H1 (cell line): ENCODE measurements at regions not wholly inside any gene's neighbourhood (a gene's known extent, or its start where the extent isn't known, plus 50 kb on each side); places are given as distances from the start of the nearest gene placed in this dataset.

Source experiments
- CTCF ChIA-PET: fragments of 300-600 bp; sonication (Branson Sonifier 250); formaldehyde crosslinking; loops from one replicate; lab custom pipeline; 2021; ENCODE audit not compliant: partially characterized antibody; lab: Charles Lee
- POLR2A ChIA-PET: fragments of 300-600 bp; sonication (Branson Sonifier 250); formaldehyde crosslinking; loops from one replicate; lab custom pipeline; 2021; ENCODE audit warnings: inconsistent platforms; ENCODE audit not compliant: partially characterized antibody; lab: Charles Lee
- DNase-seq, 2 experiments: peaks; one replicate each; pipeline versions ENCODE4 v3.0.0 to v3.0.0-alpha.2; 2010 to 2022; ENCODE audit warnings: low spot score in 2 of 2, low read depth in 1 of 2, mixed read lengths in 1 of 2
- FAIRE-seq: peaks from 2 replicates; lab custom pipeline; 2011; peaks lifted over from hg19 to GRCh38; lab: Jason Lieb, UNC
- H2AFZ ChIP-seq: 2 replicates; pipeline ENCODE4 v1.8.1; 2012; ENCODE audit warnings: low read length, inconsistent platforms
- H2AK5ac ChIP-seq: 2 replicates; pipeline ENCODE4 v1.6.1; 2013; ENCODE audit warnings: low read depth, low read length
- H2BK120ac ChIP-seq: replicated peaks from 2 replicates; pipeline ENCODE3; 2013; ENCODE audit warnings: low read depth, low read length, inconsistent platforms
- H2BK12ac ChIP-seq: 2 replicates; pipeline ENCODE4 v1.6.1; 2013; ENCODE audit warnings: low read depth, low read length
- H2BK15ac ChIP-seq: 2 replicates; pipeline ENCODE4 v1.6.1; 2013; ENCODE audit warnings: low read length
- H2BK20ac ChIP-seq: 2 replicates; pipeline ENCODE4 v1.6.1; 2013; ENCODE audit warnings: low read length
- H2BK5ac ChIP-seq: 2 replicates; pipeline ENCODE4 v1.6.1; 2013; ENCODE audit warnings: low read depth, low read length
- H3K14ac ChIP-seq: 2 replicates; pipeline ENCODE4 v1.6.1; 2013; ENCODE audit warnings: inconsistent platforms; ENCODE audit not compliant: insufficient read length
- H3K18ac ChIP-seq: 2 replicates; pipeline ENCODE4 v1.6.1; 2013; ENCODE audit warnings: low read length; ENCODE audit errors: extremely low read depth
- H3K23ac ChIP-seq: 2 replicates; pipeline ENCODE4 v1.6.1; 2013; ENCODE audit warnings: inconsistent platforms; ENCODE audit not compliant: insufficient read length
- H3K23me2 ChIP-seq: 2 replicates; pipeline ENCODE4 v1.6.1; 2013; ENCODE audit warnings: low read depth, low read length
- H3K27ac ChIP-seq: 2 replicates; pipeline ENCODE4 v1.6.1; 2011; ENCODE audit warnings: low read depth, low read length, inconsistent platforms
- H3K27me3 ChIP-seq, 4 experiments: replicated peaks in 1 of 4; 1 replicate in 1 of 4; 2 replicates in 3 of 4; pipeline versions ENCODE4 v1.6.1 to v1.8.1; 2011 to 2013; ENCODE audit warnings: low read length in 3 of 4, mild to moderate bottlenecking in 3 of 4, inconsistent platforms in 2 of 4, mixed read lengths in 2 of 4, moderate library complexity in 1 of 4; ENCODE audit not compliant: control insufficient read depth in 3 of 4, insufficient read depth in 3 of 4; ENCODE audit errors: extremely low read depth in 1 of 4
- H3K36me3 ChIP-seq, 4 experiments: 2 replicates each; pipeline versions ENCODE4 v1.6.1 to v1.8.1; 2011 to 2013; ENCODE audit warnings: mild to moderate bottlenecking in 4 of 4, low read length in 3 of 4, moderate library complexity in 2 of 4, control low read depth in 1 of 4, inconsistent platforms in 1 of 4; ENCODE audit not compliant: insufficient read depth in 4 of 4, control insufficient read depth in 2 of 4
- H3K4ac ChIP-seq: replicated peaks from 2 replicates; pipeline ENCODE3; 2013; ENCODE audit warnings: low read length, low read depth, mixed read lengths, inconsistent platforms; ENCODE audit not compliant: insufficient read length
- H3K4me1 ChIP-seq, 4 experiments: replicated peaks in 1 of 4; 1 replicate in 1 of 4; 2 replicates in 3 of 4; pipeline versions ENCODE4 v1.6.1 to v1.8.1; 2011 to 2013; ENCODE audit warnings: low read length in 3 of 4, inconsistent platforms in 2 of 4, mixed read lengths in 1 of 4; ENCODE audit not compliant: insufficient read depth in 4 of 4, control insufficient read depth in 3 of 4
- H3K4me2 ChIP-seq, 2 experiments: 2 replicates each; pipeline versions ENCODE4 v1.6.1 to v1.8.1; 2011 to 2013; ENCODE audit warnings: low read depth in 2 of 2, low read length in 2 of 2, control low read depth in 1 of 2, inconsistent platforms in 1 of 2, mild to moderate bottlenecking in 1 of 2; ENCODE audit not compliant: insufficient read depth in 1 of 2
- H3K4me3 ChIP-seq, 4 experiments: fragments of 200-600, 300-600 bp in 1 of 4; sonication (generic), shearing (Covaris generic), sonication (Bioruptor Twin) in 1 of 4; 2 replicates each; pipeline versions ENCODE4 v1.5.1 to v1.8.1; 2011 to 2016; ENCODE audit warnings: low read length in 4 of 4, low read depth in 3 of 4, control low read depth in 2 of 4, inconsistent platforms in 2 of 4, mild to moderate bottlenecking in 2 of 4, mixed read lengths in 1 of 4, moderate library complexity in 1 of 4; ENCODE audit not compliant: insufficient read depth in 2 of 4; ENCODE audit errors: extremely low read depth in 1 of 4
- H3K56ac ChIP-seq: replicated peaks from 2 replicates; pipeline ENCODE3; 2013; ENCODE audit warnings: low read depth, mild to moderate bottlenecking, mixed read lengths, low read length, inconsistent platforms; ENCODE audit not compliant: insufficient read length
- H3K79me1 ChIP-seq: 2 replicates; pipeline ENCODE4 v1.6.1; 2013; ENCODE audit warnings: low read depth, low read length, control low read depth
- H3K79me2 ChIP-seq, 2 experiments: 2 replicates each; pipeline versions ENCODE4 v1.6.1 to v1.8.1; 2012 to 2013; ENCODE audit warnings: low read length in 2 of 2, mild to moderate bottlenecking in 2 of 2, inconsistent platforms in 1 of 2; ENCODE audit not compliant: insufficient read depth in 2 of 2, control insufficient read depth in 1 of 2
- H3K9ac ChIP-seq, 4 experiments: replicated peaks in 1 of 4; 1 replicate in 1 of 4; 2 replicates in 3 of 4; pipeline versions ENCODE4 v1.6.1 to v1.8.1; 2011 to 2013; ENCODE audit warnings: low read depth in 3 of 4, low read length in 3 of 4, control low read depth in 2 of 4, mild to moderate bottlenecking in 2 of 4, moderate library complexity in 2 of 4, inconsistent platforms in 1 of 4; ENCODE audit errors: extremely low read depth in 1 of 4
- H3K9me3 ChIP-seq, 2 experiments: 2 replicates each; pipeline versions ENCODE4 v1.6.1 to v1.8.1; 2012 to 2013; ENCODE audit warnings: mild to moderate bottlenecking in 2 of 2, moderate library complexity in 2 of 2, control low read depth in 1 of 2, inconsistent platforms in 1 of 2, low read depth in 1 of 2, low read length in 1 of 2, mixed read lengths in 1 of 2; ENCODE audit not compliant: insufficient read depth in 2 of 2
- H4K20me1 ChIP-seq, 2 experiments: replicated peaks in 1 of 2; 2 replicates each; pipeline versions ENCODE3 to v1.8.1; 2011 to 2013; ENCODE audit warnings: inconsistent platforms in 2 of 2, low read length in 2 of 2, mild to moderate bottlenecking in 1 of 2; ENCODE audit not compliant: insufficient read depth in 2 of 2, control insufficient read depth in 1 of 2
- H4K5ac ChIP-seq: 2 replicates; pipeline ENCODE4 v1.6.1; 2013; ENCODE audit warnings: low read length, low read depth, mixed read lengths, inconsistent platforms; ENCODE audit not compliant: insufficient read length
- H4K8ac ChIP-seq: 2 replicates; pipeline ENCODE4 v1.8.0; 2013; ENCODE audit warnings: mild to moderate bottlenecking, moderate library complexity, low read length, inconsistent platforms; ENCODE audit not compliant: insufficient read depth; ENCODE audit errors: extremely low read depth
- H4K91ac ChIP-seq: replicated peaks from 2 replicates; pipeline ENCODE3; 2013; ENCODE audit warnings: low read length, mixed read lengths, inconsistent platforms; ENCODE audit not compliant: insufficient read length
- CBX5 ChIP-seq: fragments of 300-800, 300-1000 bp; sonication (generic); IDR thresholded peaks from 2 replicates; pipeline ENCODE4 v1.7.1; 2016; ENCODE audit warnings: antibody characterized with exemption, low read length, low read depth
- CTCF ChIP-seq, 3 experiments: IDR thresholded peaks; 1 replicate in 2 of 3; 2 replicates in 1 of 3; pipeline versions ENCODE4 v1.5.1 to v1.6.1; 2011; ENCODE audit warnings: low read length in 3 of 3, mild to moderate bottlenecking in 3 of 3, inconsistent platforms in 2 of 3, low read depth in 1 of 3, moderate library complexity in 1 of 3; ENCODE audit not compliant: insufficient read depth in 1 of 3; ENCODE audit errors: control extremely low read depth in 1 of 3
- EP300 ChIP-seq, 2 experiments: IDR thresholded peaks; 1 replicate in 1 of 2; 2 replicates in 1 of 2; pipeline ENCODE4 v1.6.1; 2011 to 2012; ENCODE audit warnings: low read depth in 2 of 2, low read length in 2 of 2, mild to moderate bottlenecking in 2 of 2, borderline replicate concordance in 1 of 2, inconsistent platforms in 1 of 2, moderate library complexity in 1 of 2
- GABPA ChIP-seq: IDR thresholded peaks from 2 replicates; pipeline ENCODE4 v1.6.1; 2011; ENCODE audit warnings: mild to moderate bottlenecking, low read length, moderate library complexity, borderline replicate concordance; ENCODE audit not compliant: insufficient read depth
- GTF2F1 ChIP-seq: IDR thresholded peaks from 2 replicates; pipeline ENCODE4 v1.6.1; 2012; ENCODE audit warnings: low read depth, low read length, improper control_type of control experiment, borderline replicate concordance
- HDAC6 ChIP-seq: IDR thresholded peaks from one replicate; pipeline ENCODE4 v1.7.1; 2012; ENCODE audit warnings: low read depth, mild to moderate bottlenecking, inconsistent platforms, low read length, moderate library complexity
- KDM5A ChIP-seq: fragments of 200-600 bp; IDR thresholded peaks from 2 replicates; pipeline ENCODE4 v1.7.1; 2012; ENCODE audit warnings: mild to moderate bottlenecking, low read length, inconsistent platforms, mixed read lengths
- POLR2A ChIP-seq, 2 experiments: IDR thresholded peaks; 1 replicate in 1 of 2; 2 replicates in 1 of 2; pipeline ENCODE4 v1.6.1; 2011; ENCODE audit warnings: low read depth in 2 of 2, low read length in 2 of 2, mild to moderate bottlenecking in 2 of 2; ENCODE audit errors: control extremely low read depth in 1 of 2
- RBBP5 ChIP-seq: IDR thresholded peaks from 2 replicates; pipeline ENCODE4 v1.7.1; 2012; ENCODE audit warnings: low read depth, mild to moderate bottlenecking, inconsistent platforms, low read length, moderate library complexity, borderline replicate concordance
- SUZ12 ChIP-seq: fragments of 200-600 bp; sonication (generic); IDR thresholded peaks from 2 replicates; pipeline ENCODE4 v1.6.1; 2012; ENCODE audit warnings: mild to moderate bottlenecking, inconsistent platforms, low read length, moderate library complexity, mixed read lengths
- TAF7 ChIP-seq: optimal IDR thresholded peaks from 2 replicates; pipeline ENCODE3; 2011; ENCODE audit warnings: low read depth, mild to moderate bottlenecking, inconsistent platforms, low read length, moderate library complexity, borderline replicate concordance
- WGBS, 2 experiments: shearing (Covaris generic) in 1 of 2; methylation state at CpG; one replicate each; pipeline versions ENCODE4 v1.1.6 to v1.1.7; 2013 to 2015; ENCODE audit warnings: low lambda C conversion rate in 2 of 2, mixed read lengths in 2 of 2, inconsistent platforms in 1 of 2, low coverage in 1 of 2, missing lambda C conversion rate in 1 of 2; ENCODE audit not compliant: insufficient replicate concordance in 2 of 2, insufficient coverage in 1 of 2, insufficient read length in 1 of 2; ENCODE audit errors: extremely low coverage in 1 of 2, missing lambda C conversion rate in 1 of 2; 5-methylcytosine and 5-hydroxymethylcytosine counted together

DNA sequence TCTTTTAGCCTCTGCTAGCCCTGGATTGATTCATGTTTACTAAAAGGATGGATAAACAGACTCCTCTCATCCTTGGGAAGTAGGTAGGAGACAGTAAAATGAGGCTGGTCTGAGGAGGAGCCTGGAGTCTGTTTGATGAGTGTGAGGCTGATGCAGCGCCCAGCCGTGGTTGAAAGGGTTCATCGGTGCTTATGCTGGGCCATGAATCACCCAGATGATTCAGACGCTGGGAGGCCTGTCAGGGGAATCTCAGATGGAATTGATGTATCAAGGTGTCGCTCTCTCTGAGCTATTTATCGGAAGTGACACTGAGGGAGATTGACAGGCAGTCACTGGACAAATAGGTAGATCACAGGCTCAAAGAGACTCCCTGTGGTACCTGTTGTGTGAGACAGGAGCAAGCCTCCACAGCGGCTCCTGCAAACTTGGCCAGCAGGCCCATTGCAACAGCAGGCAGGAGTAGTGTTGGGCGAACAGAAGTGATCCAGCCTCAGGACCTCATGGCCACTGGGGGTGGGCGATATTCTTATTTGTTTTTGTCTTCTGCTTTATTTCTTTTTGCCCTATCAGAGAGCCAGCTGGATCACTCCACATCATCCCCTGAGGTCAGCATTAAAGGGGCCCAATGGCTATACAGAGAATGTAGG is 109.9 kb upstream of the CADM1 start:
- Histone ChIP-seq H3K79me2 (no peaks in the 10 kb centered on the region), H3K56ac (no peak overlapping the region), H4K91ac (no peak overlapping the region), H2AFZ (no peak overlapping the region), H3K4me3 (no peak overlapping the region), H3K4me1 (peaks cover 0 to 11% (median 4%) of the 10 kb centered on the region in 4 experiments; a peak in 6 of 7 replicates), H4K5ac (no peak overlapping the region), H3K23me2 (no peaks in the 10 kb centered on the region), H2BK5ac (no peak overlapping the region), H4K8ac (no peak overlapping the region), H3K36me3 (no peaks in the 10 kb centered on the region), H2AK5ac (no peak overlapping the region), H3K18ac (no peak overlapping the region), H3K9me3 (no peaks in the 10 kb centered on the region), H3K14ac (no peak overlapping the region), H2BK20ac (no peak overlapping the region), H3K9ac (no peak overlapping the region), H3K27me3 (no peaks in the 10 kb centered on the region; a peak in 1 of 7 replicates), H2BK15ac (no peak overlapping the region), H3K79me1 (no peaks in the 10 kb centered on the region), H4K20me1 (no peaks in the 10 kb centered on the region), H2BK12ac (no peak overlapping the region), H2BK120ac (no peak overlapping the region), H3K4ac (no peak overlapping the region), H3K23ac (no peak overlapping the region), H3K4me2 (no peak overlapping the region), H3K27ac (no peak overlapping the region)
- POLR2A ChIA-PET, result no interaction called here
- WGBS, 2 experiments, result 87% methylated on average over 9 of the region's 9 CpGs; no CpG with 5 or more reads in 1 of the 2 experiments
- FAIRE-seq (no peak), DNase-seq (no peak)
- CTCF ChIA-PET, result interaction anchor here (0.6 kb wide), 1 partner anchor 27 kb away, joined by 3 read pairs; no protein-coding TSS in a partner anchor
- TF ChIP-seq HDAC6 (no peak), CTCF (IDR thresholded peaks at IDR 0.05; ENCODE audit: control extremely low read depth in 1 of 3, insufficient read depth in 1 of 3, low read depth in 1 of 3, low read length in 3 of 3) (no peak), GTF2F1 (no peak), EP300 (IDR thresholded peaks at IDR 0.05; ENCODE audit: borderline replicate concordance in 1 of 2, low read depth in 2 of 2, low read length in 2 of 2) (no peak), SUZ12 (no peak), RBBP5 (no peak), TAF7 (no peak), CBX5 (no peak), POLR2A (IDR thresholded peaks at IDR 0.05; ENCODE audit: control extremely low read depth in 1 of 2, low read depth in 2 of 2, low read length in 2 of 2) (no peak), GABPA (no peak), KDM5A (no peak)
